Upper lobe of left lung (tissue), 6 donors: ENCODE measurements at regions not wholly inside any gene's neighbourhood (a gene's known extent, or its start where the extent isn't known, plus 50 kb on each side); places are given as distances from the start of the nearest gene placed in this dataset.

Source experiments
- ATAC-seq, 2 donors: fragments of 200-7000 bp; cut with Tn5 transposase; one replicate each; pipeline ENCODE4 v1.9.1; 2022; ENCODE audit warnings: mild to moderate bottlenecking in 2 of 2, moderate library complexity in 2 of 2; ENCODE audit not compliant: low FRiP score in 2 of 2
- DNase-seq, 2 donors: peaks; one replicate each; pipeline ENCODE4 v3.0.0-alpha.2; 2019 to 2020
- H3K27ac ChIP-seq, 4 donors: fragments of 200-600 bp; sonication (generic); one replicate each; pipeline ENCODE4 v1.5.1; 2016 to 2019
- H3K27me3 ChIP-seq, 4 donors: fragments of 200-600 bp; sonication (generic); one replicate each; pipeline ENCODE4 v1.5.1; 2017 to 2019
- H3K36me3 ChIP-seq, 4 donors: fragments of 200-600 bp; sonication (generic); one replicate each; pipeline ENCODE4 v1.5.1; 2016 to 2019
- H3K4me1 ChIP-seq, 4 donors: fragments of 200-600 bp; sonication (generic); one replicate each; pipeline ENCODE4 v1.5.1; 2018 to 2019
- H3K4me3 ChIP-seq, 4 donors: fragments of 200-600 bp; sonication (generic); one replicate each; pipeline ENCODE4 v1.5.1; 2017 to 2019; ENCODE audit warnings: mild to moderate bottlenecking in 2 of 4, moderate library complexity in 1 of 4
- H3K9me3 ChIP-seq, 4 donors: fragments of 200-600 bp; sonication (generic); one replicate each; pipeline ENCODE4 v1.5.1; 2018 to 2019
- EP300 ChIP-seq, 4 donors: sonication (generic); formaldehyde crosslinking; IDR thresholded peaks; one replicate each; pipeline ENCODE4 v1.5.1; 2017; ENCODE audit warnings: antibody characterized with exemption in 4 of 4, control low read depth in 2 of 4
- POLR2A ChIP-seq, 4 donors: fragments of 450-650 bp; IDR thresholded peaks; one replicate each; pipeline ENCODE4 v1.5.1; 2016 to 2017; ENCODE audit warnings: antibody characterized with exemption in 4 of 4, mild to moderate bottlenecking in 2 of 4
- POLR2AphosphoS5 ChIP-seq, 2 donors: sonication (generic); formaldehyde crosslinking; IDR thresholded peaks; one replicate each; pipeline ENCODE4 v1.5.1; 2017; ENCODE audit warnings: antibody characterized with exemption in 2 of 2
- WGBS, 2 donors: methylation state at CpG; one replicate each; pipeline ENCODE4 v1.1.5; 2017 to 2018; 5-methylcytosine and 5-hydroxymethylcytosine counted together
- TF ChIP-seq, protein P1 (sequence below), 6 experiments: fragments of 450-650 bp in 4 of 6; fragments of 200-600 bp in 2 of 6; sonication (generic) in 2 of 6; IDR thresholded peaks; one replicate each; pipeline ENCODE4 v1.5.1; 2016 to 2019; ENCODE audit warnings: antibody characterized with exemption in 6 of 6
- donor health status: DM: no; HTN: no; CAD: no; lungs with moderate emphysema.
- donor health status: DM: no; HTN: yes; CAD: no; lungs with severe emphysema.

DNA sequence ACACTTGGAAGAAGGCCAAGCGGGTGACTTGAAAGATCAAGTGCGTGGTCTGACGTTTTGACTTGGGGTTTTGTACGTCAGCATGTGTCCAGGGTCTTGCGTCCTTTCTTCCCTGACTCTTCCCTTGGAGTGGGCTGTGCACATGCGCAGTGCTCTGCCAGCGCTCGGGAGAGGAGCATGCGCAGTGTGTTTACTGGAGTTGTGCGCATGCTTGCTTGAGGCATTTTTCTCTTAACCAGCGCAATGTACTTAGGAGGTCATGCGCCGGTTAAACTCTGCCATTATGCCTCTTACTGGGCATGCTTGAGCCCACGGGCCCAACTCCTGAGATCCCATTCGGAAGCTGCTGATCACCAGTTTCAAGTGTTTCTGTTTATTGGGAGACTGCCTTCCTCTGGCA, 242.5 kb upstream of the AJAP1 start:
- ATAC-seq: no peak
- Histone ChIP-seq H3K9me3 (peaks cover 0 to 5% (median 0%) of the 10 kb centered on the region in 4 donors), H3K36me3 (no peaks in the 10 kb centered on the region), H3K27me3 (no peaks in the 10 kb centered on the region), H3K27ac (no peak overlapping the region), H3K4me3 (no peak overlapping the region), H3K4me1 (no peaks in the 10 kb centered on the region)
- TF ChIP-seq POLR2A (IDR thresholded peaks at IDR 0.05): no peak
- TF ChIP-seq, protein P1, sequence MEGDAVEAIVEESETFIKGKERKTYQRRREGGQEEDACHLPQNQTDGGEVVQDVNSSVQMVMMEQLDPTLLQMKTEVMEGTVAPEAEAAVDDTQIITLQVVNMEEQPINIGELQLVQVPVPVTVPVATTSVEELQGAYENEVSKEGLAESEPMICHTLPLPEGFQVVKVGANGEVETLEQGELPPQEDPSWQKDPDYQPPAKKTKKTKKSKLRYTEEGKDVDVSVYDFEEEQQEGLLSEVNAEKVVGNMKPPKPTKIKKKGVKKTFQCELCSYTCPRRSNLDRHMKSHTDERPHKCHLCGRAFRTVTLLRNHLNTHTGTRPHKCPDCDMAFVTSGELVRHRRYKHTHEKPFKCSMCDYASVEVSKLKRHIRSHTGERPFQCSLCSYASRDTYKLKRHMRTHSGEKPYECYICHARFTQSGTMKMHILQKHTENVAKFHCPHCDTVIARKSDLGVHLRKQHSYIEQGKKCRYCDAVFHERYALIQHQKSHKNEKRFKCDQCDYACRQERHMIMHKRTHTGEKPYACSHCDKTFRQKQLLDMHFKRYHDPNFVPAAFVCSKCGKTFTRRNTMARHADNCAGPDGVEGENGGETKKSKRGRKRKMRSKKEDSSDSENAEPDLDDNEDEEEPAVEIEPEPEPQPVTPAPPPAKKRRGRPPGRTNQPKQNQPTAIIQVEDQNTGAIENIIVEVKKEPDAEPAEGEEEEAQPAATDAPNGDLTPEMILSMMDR (IDR thresholded peaks at IDR 0.05): no peak
- TF ChIP-seq POLR2AphosphoS5 (IDR thresholded peaks at IDR 0.05): no peak
- no peak for TF ChIP-seq EP300 (IDR thresholded peaks at IDR 0.05)
- WGBS, 2 donors: 87 to 89% methylated on average over 15 of the region's 15 CpGs
- no peak for DNase-seq

DNA sequence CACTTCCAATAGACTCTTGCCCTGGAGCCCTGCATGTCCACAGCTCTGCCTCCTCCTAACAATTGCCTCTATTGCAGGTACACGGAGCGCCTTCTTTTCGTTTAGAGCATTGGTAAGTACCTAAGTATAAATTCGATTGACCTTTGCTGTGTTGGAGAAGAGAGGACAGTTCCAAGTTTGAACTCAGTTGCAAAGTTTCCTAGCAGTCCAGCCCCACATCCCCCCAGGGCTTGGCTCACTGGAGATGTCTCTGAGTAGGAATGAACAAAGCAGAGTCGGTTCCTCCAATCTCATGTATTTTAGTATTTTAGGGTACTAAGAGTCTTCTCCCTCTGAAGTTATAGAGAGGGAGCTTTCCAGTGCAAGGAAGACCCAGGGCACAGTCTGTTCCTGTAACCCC, 238.9 kb upstream of the AJAP1 start:
- ATAC-seq: no peak
- Histone ChIP-seq H3K27ac (no peak overlapping the region), H3K4me3 (no peak overlapping the region), H3K9me3 (peaks cover 0 to 7% (median 2%) of the 10 kb centered on the region in 4 donors), H3K27me3 (no peaks in the 10 kb centered on the region), H3K36me3 (no peaks in the 10 kb centered on the region), H3K4me1 (no peaks in the 10 kb centered on the region)
- TF ChIP-seq, protein P1 (IDR thresholded peaks at IDR 0.05): no peak
- TF ChIP-seq EP300 (IDR thresholded peaks at IDR 0.05) (no peak), POLR2AphosphoS5 (IDR thresholded peaks at IDR 0.05) (no peak), POLR2A (IDR thresholded peaks at IDR 0.05) (no peak)
- 89 to 95% methylated on average over 5 of the region's 5 CpGs for WGBS, 2 donors
- DNase-seq: no peak

DNA sequence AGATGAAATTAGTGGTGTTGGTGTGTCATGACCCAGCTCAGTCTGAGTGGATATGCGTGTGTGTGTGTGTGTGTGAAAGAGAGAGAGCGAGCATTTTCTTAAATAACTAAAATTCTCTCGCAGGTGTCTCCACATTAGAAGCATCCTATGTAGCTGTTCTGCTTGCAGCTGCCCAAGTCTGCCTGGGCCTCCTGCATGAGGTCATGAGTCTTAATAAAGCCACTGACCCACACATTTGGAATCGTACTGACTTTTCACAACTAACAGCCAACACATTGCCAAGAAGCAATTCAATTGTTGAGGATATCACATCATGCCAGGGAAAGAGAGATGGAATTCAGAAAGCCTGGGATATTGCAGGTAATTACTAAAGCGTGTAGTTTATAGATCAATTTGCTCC, 238.2 kb upstream of the AJAP1 start:
- WGBS, 2 donors: 70 to 89% methylated on average over 5 of the region's 5 CpGs
- Histone ChIP-seq H3K4me1 (no peaks in the 10 kb centered on the region), H3K27ac (no peak overlapping the region), H3K9me3 (peaks cover 0 to 7% (median 2%) of the 10 kb centered on the region in 4 donors), H3K36me3 (no peaks in the 10 kb centered on the region), H3K27me3 (no peaks in the 10 kb centered on the region), H3K4me3 (no peak overlapping the region)
- DNase-seq (no peak), ATAC-seq (no peak)
- TF ChIP-seq, protein P1 (IDR thresholded peaks at IDR 0.05): no peak
- no peak for TF ChIP-seq POLR2A (IDR thresholded peaks at IDR 0.05)
- TF ChIP-seq EP300 (IDR thresholded peaks at IDR 0.05): no peak
- no peak for TF ChIP-seq POLR2AphosphoS5 (IDR thresholded peaks at IDR 0.05)

DNA sequence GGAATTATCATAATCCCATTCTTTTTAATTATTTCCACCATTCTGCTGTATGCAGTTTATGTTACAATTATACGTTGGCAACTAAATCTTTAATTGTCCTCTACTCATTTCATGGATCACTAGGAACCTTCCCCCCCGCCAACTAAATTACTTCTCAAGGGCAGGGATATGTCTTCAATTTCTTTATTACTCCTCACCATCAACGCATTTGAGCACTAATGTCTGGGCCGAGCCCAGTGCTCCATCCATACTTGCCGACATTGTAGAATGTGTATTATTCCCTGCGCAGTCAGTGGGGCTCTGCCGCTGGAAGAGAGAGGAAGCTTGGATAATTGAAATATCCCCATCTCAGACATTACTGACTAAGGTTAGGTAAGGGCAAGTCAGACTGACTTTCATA, 236.4 kb upstream of the AJAP1 start:
- DNase-seq (no peak), ATAC-seq (no peak)
- 92 to 96% methylated on average over 7 of the region's 7 CpGs for WGBS, 2 donors
- no peak overlapping the region for H3K27ac ChIP-seq
- H3K4me1 ChIP-seq: no peaks in the 10 kb centered on the region
- H3K4me3 ChIP-seq: no peak overlapping the region
- TF ChIP-seq EP300 (IDR thresholded peaks at IDR 0.05): no peak
- no peak for TF ChIP-seq POLR2A (IDR thresholded peaks at IDR 0.05)
- TF ChIP-seq, protein P1 (IDR thresholded peaks at IDR 0.05): no peak
- no peak for TF ChIP-seq POLR2AphosphoS5 (IDR thresholded peaks at IDR 0.05)
- peaks cover 0 to 7% (median 2%) of the 10 kb centered on the region in 4 donors for H3K9me3 ChIP-seq
- no peaks in the 10 kb centered on the region for H3K36me3 ChIP-seq
- no peaks in the 10 kb centered on the region for H3K27me3 ChIP-seq

DNA sequence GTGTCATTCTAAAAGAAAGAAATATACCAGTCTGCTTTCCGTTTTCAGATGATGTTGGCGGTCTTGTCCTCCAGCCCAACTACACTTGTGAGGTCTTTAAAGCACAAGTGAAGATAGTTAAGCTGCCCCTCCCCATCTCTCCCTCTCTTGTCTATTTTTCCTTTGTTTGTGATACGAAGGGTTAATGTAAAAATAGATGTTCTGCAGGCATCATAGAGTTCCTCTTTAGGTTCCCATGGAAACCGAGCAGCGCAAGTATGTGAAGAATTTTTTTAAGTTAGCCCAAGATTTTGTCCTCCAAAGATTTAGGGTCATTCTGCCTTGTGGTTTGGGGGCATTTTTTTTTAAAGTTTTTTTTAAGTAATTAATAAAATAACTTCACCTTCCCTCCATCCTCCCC, 232.4 kb upstream of the AJAP1 start:
- H3K4me1 ChIP-seq: no peaks in the 10 kb centered on the region
- no peaks in the 10 kb centered on the region for H3K36me3 ChIP-seq
- TF ChIP-seq, protein P1 (IDR thresholded peaks at IDR 0.05): no peak
- TF ChIP-seq POLR2AphosphoS5 (IDR thresholded peaks at IDR 0.05) (no peak), EP300 (IDR thresholded peaks at IDR 0.05) (no peak), POLR2A (IDR thresholded peaks at IDR 0.05) (no peak)
- WGBS, 2 donors: 29 to 39% methylated on average over 5 of the region's 5 CpGs
- no peak overlapping the region for H3K27ac ChIP-seq
- no peak overlapping the region for H3K4me3 ChIP-seq
- DNase-seq: no peak
- peaks cover 0 to 7% (median 0%) of the 10 kb centered on the region in 4 donors for H3K9me3 ChIP-seq
- no peak for ATAC-seq
- H3K27me3 ChIP-seq: no peaks in the 10 kb centered on the region
